Transverse colon (tissue), 4 donors: ENCODE measurements at regions not wholly inside any gene's neighbourhood (a gene's known extent, or its start where the extent isn't known, plus 50 kb on each side); places are given as distances from the start of the nearest gene placed in this dataset.
A peak's percentile ranks its signal among the peaks of the same experiment; 100 is the strongest.

Source experiments
- DNase-seq: peaks from one replicate; pipeline ENCODE4 v3.0.0-alpha.2; 2019
- H3K27ac ChIP-seq, 4 donors: fragments of 200-600 bp; sonication (generic); 2 replicates each; pipeline ENCODE4 v1.5.1; 2016 to 2018; ENCODE audit warnings: inconsistent platforms in 4 of 4
- H3K27me3 ChIP-seq: fragments of 200-600 bp; sonication (generic); 2 replicates; pipeline ENCODE4 v1.5.1; 2017; ENCODE audit warnings: inconsistent platforms
- H3K36me3 ChIP-seq, 4 donors: fragments of 200-600 bp; sonication (generic); 2 replicates each; pipeline ENCODE4 v1.5.1; 2017 to 2019; ENCODE audit warnings: inconsistent platforms in 4 of 4
- H3K4me1 ChIP-seq, 4 donors: fragments of 200-600 bp; sonication (generic); 2 replicates each; pipeline ENCODE4 v1.5.1; 2017 to 2020; ENCODE audit warnings: inconsistent platforms in 4 of 4
- H3K4me3 ChIP-seq, 4 donors: fragments of 200-600 bp; sonication (generic); 1 replicate in 1 of 4; 2 replicates in 3 of 4; pipeline versions ENCODE4 v1.5.1 to v1.6.1; 2017 to 2019; ENCODE audit warnings: inconsistent platforms in 4 of 4
- H3K9me3 ChIP-seq, 2 donors: fragments of 200-600 bp; sonication (generic); 2 replicates each; pipeline ENCODE4 v1.5.1; 2017 to 2019; ENCODE audit warnings: inconsistent platforms in 2 of 2
- EP300 ChIP-seq: sonication (generic); formaldehyde crosslinking; IDR thresholded peaks from one replicate; pipeline ENCODE4 v1.6.1; 2017; ENCODE audit warnings: antibody characterized with exemption, low read depth
- POLR2A ChIP-seq: fragments of 450-650 bp; IDR thresholded peaks from one replicate; pipeline ENCODE4 v1.6.1; 2016; ENCODE audit warnings: antibody characterized with exemption, mild to moderate bottlenecking, moderate library complexity
- POLR2AphosphoS5 ChIP-seq, 3 donors: sonication (generic); formaldehyde crosslinking; IDR thresholded peaks; one replicate each; pipeline ENCODE4 v1.6.1; 2016; ENCODE audit warnings: antibody characterized with exemption in 3 of 3
- WGBS, 2 donors: methylation state at CpG; one replicate each; pipeline ENCODE4 v1.1.5; 2018; ENCODE audit warnings: low coverage in 1 of 2; 5-methylcytosine and 5-hydroxymethylcytosine counted together
- in situ Hi-C, 4 donors: fragments of 200-750 bp; cut with MboI; loops; one replicate each; pipeline versions ENCODE4 v1.15.0 to v1.15.1; 2017; ENCODE audit warnings: low sequenced_read_pairs in 3 of 4, low pct_ligation_motif_present in 1 of 4, low pct_unique_long_range_greater_than_20kb in 1 of 4
- intact Hi-C: fragments of 100-400 bp; cut with DNase I; formaldehyde crosslinking; loops from one replicate; pipeline ENCODE4 v1.15.1; 2023; ENCODE audit warnings: low total_unique reads
- TF ChIP-seq, protein P1 (sequence below), 5 experiments: fragments of 200-600 bp in 3 of 5; fragments of 450-650 bp in 2 of 5; sonication (generic) in 3 of 5; IDR thresholded peaks; 1 replicate in 2 of 5; 2 replicates in 3 of 5; pipeline ENCODE4 v1.5.1; 2016 to 2017; ENCODE audit warnings: antibody characterized with exemption in 5 of 5, inconsistent platforms in 3 of 5, mild to moderate bottlenecking in 2 of 5, moderate library complexity in 1 of 5

DNA sequence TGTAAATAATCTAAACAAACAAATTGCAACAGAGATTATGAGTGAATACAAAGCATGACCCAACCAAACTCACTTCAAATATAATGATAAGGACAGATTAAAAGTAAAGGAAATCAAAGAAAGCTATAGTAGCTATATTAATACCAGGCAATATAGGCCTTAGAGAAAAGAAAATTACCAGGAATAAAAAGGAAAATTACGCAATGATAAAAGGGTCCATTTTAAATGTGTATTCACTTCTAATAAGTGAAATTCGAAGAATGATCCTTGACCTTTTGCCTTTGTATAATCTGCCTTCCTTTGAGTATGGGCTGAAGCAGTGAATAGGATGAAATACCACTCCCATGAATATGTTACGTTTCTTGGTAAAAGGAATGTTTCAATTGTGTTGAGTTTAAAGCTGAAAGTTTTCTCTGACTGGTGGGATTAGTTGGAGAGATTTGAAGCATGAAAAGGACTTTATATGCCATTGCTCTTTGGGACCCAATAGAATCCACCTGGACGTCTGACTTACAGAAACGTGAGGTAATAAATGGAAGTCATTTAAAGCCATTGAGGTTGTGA, 91.9 kb upstream of the HMGCLL1 start:
- no peak for DNase-seq
- H3K9me3 ChIP-seq = no peaks in the 10 kb centered on the region
- WGBS, 2 donors = 75 to 80% methylated on average over 3 to 5 of the region's 5 CpGs
- no peaks in the 10 kb centered on the region for H3K4me1 ChIP-seq
- no peaks in the 10 kb centered on the region for H3K36me3 ChIP-seq
- no peak overlapping the region for H3K4me3 ChIP-seq
- in situ Hi-C loops (no loop called here), intact Hi-C loops (no loop called here)
- H3K27ac ChIP-seq = no peak overlapping the region
- no peaks in the 10 kb centered on the region for H3K27me3 ChIP-seq
- TF ChIP-seq EP300 (no peak), POLR2A (no peak), POLR2AphosphoS5 (IDR thresholded peaks at IDR 0.05) (no peak)
- TF ChIP-seq, protein P1, sequence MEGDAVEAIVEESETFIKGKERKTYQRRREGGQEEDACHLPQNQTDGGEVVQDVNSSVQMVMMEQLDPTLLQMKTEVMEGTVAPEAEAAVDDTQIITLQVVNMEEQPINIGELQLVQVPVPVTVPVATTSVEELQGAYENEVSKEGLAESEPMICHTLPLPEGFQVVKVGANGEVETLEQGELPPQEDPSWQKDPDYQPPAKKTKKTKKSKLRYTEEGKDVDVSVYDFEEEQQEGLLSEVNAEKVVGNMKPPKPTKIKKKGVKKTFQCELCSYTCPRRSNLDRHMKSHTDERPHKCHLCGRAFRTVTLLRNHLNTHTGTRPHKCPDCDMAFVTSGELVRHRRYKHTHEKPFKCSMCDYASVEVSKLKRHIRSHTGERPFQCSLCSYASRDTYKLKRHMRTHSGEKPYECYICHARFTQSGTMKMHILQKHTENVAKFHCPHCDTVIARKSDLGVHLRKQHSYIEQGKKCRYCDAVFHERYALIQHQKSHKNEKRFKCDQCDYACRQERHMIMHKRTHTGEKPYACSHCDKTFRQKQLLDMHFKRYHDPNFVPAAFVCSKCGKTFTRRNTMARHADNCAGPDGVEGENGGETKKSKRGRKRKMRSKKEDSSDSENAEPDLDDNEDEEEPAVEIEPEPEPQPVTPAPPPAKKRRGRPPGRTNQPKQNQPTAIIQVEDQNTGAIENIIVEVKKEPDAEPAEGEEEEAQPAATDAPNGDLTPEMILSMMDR (IDR thresholded peaks at IDR 0.05) = no peak

DNA sequence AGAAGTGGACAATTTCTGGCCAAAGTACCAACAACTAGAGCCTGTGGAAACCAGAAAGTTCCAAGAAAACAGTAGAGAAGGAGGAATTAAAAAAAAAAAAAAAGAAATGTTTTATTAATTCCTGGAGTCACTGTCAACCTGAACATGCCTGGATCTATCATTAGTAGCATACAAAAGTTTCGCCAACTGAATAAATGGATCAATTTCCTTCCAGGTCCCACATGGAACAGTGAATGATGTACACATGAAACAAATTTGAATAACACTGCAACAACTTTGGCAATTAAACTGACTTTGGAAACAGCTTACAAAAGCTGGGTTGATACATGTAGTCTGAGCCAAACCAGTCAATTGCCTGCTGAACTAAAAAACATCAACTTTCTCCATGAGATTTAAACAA, 90.0 kb upstream of the HMGCLL1 start:
- H3K27me3 ChIP-seq = no peaks in the 10 kb centered on the region
- intact Hi-C loops = no loop called here
- 80 to 100% methylated on average over 1 of the region's 1 CpG for WGBS, 2 donors
- no peaks in the 10 kb centered on the region for H3K9me3 ChIP-seq
- in situ Hi-C loops = no loop called here
- H3K4me1 ChIP-seq = no peaks in the 10 kb centered on the region
- no peak overlapping the region for H3K27ac ChIP-seq
- DNase-seq = no peak
- no peaks in the 10 kb centered on the region for H3K36me3 ChIP-seq
- TF ChIP-seq POLR2A = no peak
- no peak for TF ChIP-seq EP300
- TF ChIP-seq, protein P1 (IDR thresholded peaks at IDR 0.05) = no peak
- TF ChIP-seq POLR2AphosphoS5 (IDR thresholded peaks at IDR 0.05) = no peak
- H3K4me3 ChIP-seq = no peak overlapping the region

DNA sequence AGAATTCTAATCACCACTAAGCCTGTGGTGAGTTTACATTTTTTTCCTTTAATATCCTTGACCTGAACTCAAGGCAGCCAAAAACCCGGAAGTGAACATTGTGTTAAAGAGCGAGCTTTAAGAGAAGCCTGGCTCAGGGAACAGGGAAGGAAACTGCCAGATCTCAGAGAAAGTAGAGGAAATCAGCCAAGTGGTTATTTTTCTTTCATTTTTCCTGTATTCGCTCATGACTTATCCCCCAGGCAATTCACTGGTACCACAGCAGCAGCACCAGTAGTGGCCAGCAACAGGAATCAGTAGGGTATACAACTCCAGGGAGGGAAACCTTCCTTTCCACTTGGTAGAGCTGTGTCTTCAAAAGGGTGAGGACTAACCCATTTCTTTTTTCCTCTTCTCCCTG, 89.6 kb upstream of the HMGCLL1 start:
- no peak overlapping the region for H3K4me3 ChIP-seq
- no peaks in the 10 kb centered on the region for H3K4me1 ChIP-seq
- H3K9me3 ChIP-seq = no peaks in the 10 kb centered on the region
- no peaks in the 10 kb centered on the region for H3K27me3 ChIP-seq
- intact Hi-C loops (no loop called here), in situ Hi-C loops (no loop called here)
- DNase-seq = no peak
- 52 to 62% methylated on average over 3 of the region's 3 CpGs for WGBS, 2 donors
- peak overlapping the region in 2 of 4 donors; percentile 6 to 40 for H3K27ac ChIP-seq
- H3K36me3 ChIP-seq = no peaks in the 10 kb centered on the region
- TF ChIP-seq, protein P1 (IDR thresholded peaks at IDR 0.05) = no peak
- TF ChIP-seq POLR2AphosphoS5 (IDR thresholded peaks at IDR 0.05) (no peak), POLR2A (no peak), EP300 (no peak)

DNA sequence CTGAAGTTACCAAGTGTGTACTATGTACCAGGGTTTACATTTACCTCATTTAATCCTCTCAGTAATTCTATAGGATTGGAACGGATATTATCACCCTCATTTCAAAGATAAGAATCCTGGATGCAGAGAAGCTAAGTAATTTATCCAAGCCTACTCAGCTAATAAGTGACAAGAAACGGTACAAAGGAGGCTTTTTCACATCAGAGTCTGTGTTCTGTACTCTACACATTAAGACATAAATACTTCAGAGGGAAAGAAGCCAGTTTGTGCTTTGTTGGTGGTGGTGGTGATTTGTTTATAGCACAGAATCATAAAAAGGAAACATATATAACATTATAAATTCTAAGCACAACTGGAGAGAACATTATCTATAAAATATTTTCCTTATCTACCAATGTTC, 88.3 kb upstream of the HMGCLL1 start:
- H3K27me3 ChIP-seq = no peaks in the 10 kb centered on the region
- H3K27ac ChIP-seq = no peak overlapping the region
- no peak overlapping the region for H3K4me3 ChIP-seq
- no peaks in the 10 kb centered on the region for H3K9me3 ChIP-seq
- intact Hi-C loops (no loop called here), in situ Hi-C loops (no loop called here)
- no peaks in the 10 kb centered on the region for H3K36me3 ChIP-seq
- DNase-seq = no peak
- no peaks in the 10 kb centered on the region for H3K4me1 ChIP-seq
- WGBS, 2 donors = 46 to 55% methylated on average over 2 of the region's 2 CpGs
- TF ChIP-seq POLR2A = no peak
- no peak for TF ChIP-seq POLR2AphosphoS5 (IDR thresholded peaks at IDR 0.05)
- TF ChIP-seq, protein P1 (IDR thresholded peaks at IDR 0.05) = no peak
- TF ChIP-seq EP300 = no peak
